ENCODE measurements at regions not wholly inside any gene's neighbourhood (a gene's known extent, or its start where the extent isn't known, plus 50 kb on each side); places are given as distances from the start of the nearest gene placed in this dataset.

- no peaks in the 10 kb centered on the region for H3K36me3 Mint-ChIP-seq (ENCODE audit: insufficient read depth)
- TF ChIP-seq CTCF (IDR thresholded peaks at IDR 0.05; ENCODE audit: unreplicated experiment) = no peak
- no peak overlapping the region for H3K4me3 Mint-ChIP-seq (ENCODE audit: low read depth)
- no peak for DNase-seq (ENCODE audit: low spot score, unreplicated experiment)
- H3K27ac Mint-ChIP-seq = peak overlapping the region; percentile 31
- H3K27me3 Mint-ChIP-seq = no peaks in the 10 kb centered on the region
- peaks cover 7% of the 10 kb centered on the region for H3K4me1 Mint-ChIP-seq (ENCODE audit: low read depth)
- H3K9me3 Mint-ChIP-seq (ENCODE audit: low read depth) = no peaks in the 10 kb centered on the region
Measured at GRCh38 chr12:74963867-74964331, 245.7 kb downstream of the KCNC2 start.

GRCh38 chr12:74964390-74964789 lies 245.2 kb downstream of the KCNC2 start:
- peaks cover 7% of the 10 kb centered on the region for H3K4me1 Mint-ChIP-seq (ENCODE audit: low read depth)
- DNase-seq (ENCODE audit: low spot score, unreplicated experiment) = no peak
- no peak for TF ChIP-seq CTCF (IDR thresholded peaks at IDR 0.05; ENCODE audit: unreplicated experiment)
- no peaks in the 10 kb centered on the region for H3K9me3 Mint-ChIP-seq (ENCODE audit: low read depth)
- no peak overlapping the region for H3K27ac Mint-ChIP-seq
- H3K27me3 Mint-ChIP-seq = no peaks in the 10 kb centered on the region
- no peak overlapping the region for H3K4me3 Mint-ChIP-seq (ENCODE audit: low read depth)
- H3K36me3 Mint-ChIP-seq (ENCODE audit: insufficient read depth) = no peaks in the 10 kb centered on the region

- H3K27ac Mint-ChIP-seq = no peak overlapping the region
- H3K4me3 Mint-ChIP-seq (ENCODE audit: low read depth) = no peak overlapping the region
- no peaks in the 10 kb centered on the region for H3K27me3 Mint-ChIP-seq
- H3K9me3 Mint-ChIP-seq (ENCODE audit: low read depth) = no peaks in the 10 kb centered on the region
- DNase-seq (ENCODE audit: low spot score, unreplicated experiment) = no peak
- H3K4me1 Mint-ChIP-seq (ENCODE audit: low read depth) = no peaks in the 10 kb centered on the region
- H3K36me3 Mint-ChIP-seq (ENCODE audit: insufficient read depth) = no peaks in the 10 kb centered on the region
- TF ChIP-seq CTCF (IDR thresholded peaks at IDR 0.05; ENCODE audit: unreplicated experiment) = no peak
Measured at GRCh38 chr12:74971201-74971600, 238.4 kb downstream of the KCNC2 start.

GRCh38 chr12:74977832-74978481 lies 231.7 kb downstream of the KCNC2 start:
- Mint-ChIP-seq H3K9me3 (ENCODE audit: low read depth) (no peaks in the 10 kb centered on the region), H3K27ac (no peak overlapping the region), H3K4me3 (ENCODE audit: low read depth) (no peak overlapping the region), H3K27me3 (no peaks in the 10 kb centered on the region), H3K4me1 (ENCODE audit: low read depth) (peaks cover 10% of the 10 kb centered on the region), H3K36me3 (ENCODE audit: insufficient read depth) (no peaks in the 10 kb centered on the region)
- no peak for TF ChIP-seq CTCF (IDR thresholded peaks at IDR 0.05; ENCODE audit: unreplicated experiment)
- DNase-seq (ENCODE audit: low spot score, unreplicated experiment) = no peak

GRCh38 chr12:74980510-74980909 lies 229.1 kb downstream of the KCNC2 start:
- no peak for DNase-seq (ENCODE audit: low spot score, unreplicated experiment)
- Mint-ChIP-seq H3K27me3 (no peaks in the 10 kb centered on the region), H3K27ac (peak overlapping the region; percentile 33), H3K9me3 (ENCODE audit: low read depth) (no peaks in the 10 kb centered on the region), H3K4me3 (ENCODE audit: low read depth) (no peak overlapping the region), H3K36me3 (ENCODE audit: insufficient read depth) (no peaks in the 10 kb centered on the region), H3K4me1 (ENCODE audit: low read depth) (peaks cover 18% of the 10 kb centered on the region)
- no peak for TF ChIP-seq CTCF (IDR thresholded peaks at IDR 0.05; ENCODE audit: unreplicated experiment)
